Endothelial cell of hepatic sinusoid (primary cell): ENCODE measurements at regions not wholly inside any gene's neighbourhood (a gene's known extent, or its start where the extent isn't known, plus 50 kb on each side); places are given as distances from the start of the nearest gene placed in this dataset.

ENCODE experiments used
- in situ Hi-C: cut with HindIII; loops from 2 replicates; pipeline ENCODE4 v1.10.0; 2017; ENCODE audit warnings: low sequenced_read_pairs

- in situ Hi-C loops: loop anchor here (5.0 kb wide), 1 partner anchor 76 kb away; no protein-coding TSS in a partner anchor
These were observed 97.8 kb downstream of the RPS6KA4 start for GRCh38 chr11:64456509-64457320.

- in situ Hi-C loops: loop anchor here (5.0 kb wide), 1 partner anchor 75 kb away; no protein-coding TSS in a partner anchor
These were observed 98.2 kb upstream of the SLC22A11 start for GRCh38 chr11:64457416-64458010.

- in situ Hi-C loops: loop anchor here (5.0 kb wide), 1 partner anchor 73 kb away; no protein-coding TSS in a partner anchor
These were observed 96.7 kb upstream of the SLC22A11 start for GRCh38 chr11:64458997-64459396.

GRCh38 chr11:64459609-64460008, 96.1 kb upstream of the SLC22A11 start:
- in situ Hi-C loops: loop anchor here (5.0 kb wide), 1 partner anchor 73 kb away; no protein-coding TSS in a partner anchor

GRCh38 chr11:64461081-64461480, 94.7 kb upstream of the SLC22A11 start:
- in situ Hi-C loops: no loop called here

- in situ Hi-C loops: no loop called here
These were observed 89.5 kb upstream of the SLC22A11 start for GRCh38 chr11:64466115-64466718.

- in situ Hi-C loops: no loop called here
These were observed 86.5 kb upstream of the SLC22A11 start for GRCh38 chr11:64469288-64469687.

- in situ Hi-C loops: no loop called here
These were observed 82.9 kb upstream of the SLC22A11 start for GRCh38 chr11:64472593-64473455.

GRCh38 chr11:64474680-64475079, 81.1 kb upstream of the SLC22A11 start:
- in situ Hi-C loops: no loop called here

- in situ Hi-C loops: no loop called here
These were observed 80.6 kb upstream of the SLC22A11 start for GRCh38 chr11:64475145-64475544.

GRCh38 chr11:64476881-64477280, 78.9 kb upstream of the SLC22A11 start:
- in situ Hi-C loops: no loop called here

GRCh38 chr11:64477675-64478074, 78.1 kb upstream of the SLC22A11 start:
- in situ Hi-C loops: no loop called here

GRCh38 chr11:64482588-64482987, 73.2 kb upstream of the SLC22A11 start:
- in situ Hi-C loops: no loop called here

GRCh38 chr11:64484191-64485022, 71.3 kb upstream of the SLC22A11 start:
- in situ Hi-C loops: no loop called here

GRCh38 chr11:64485074-64485473, 70.7 kb upstream of the SLC22A11 start:
- in situ Hi-C loops: no loop called here

- in situ Hi-C loops: no loop called here
These were observed 65.8 kb upstream of the SLC22A11 start for GRCh38 chr11:64489831-64490441.

- in situ Hi-C loops: no loop called here
These were observed 65.1 kb upstream of the SLC22A11 start for GRCh38 chr11:64490562-64491216.

- in situ Hi-C loops: no loop called here
These were observed 63.2 kb upstream of the SLC22A11 start for GRCh38 chr11:64492561-64492960.

- in situ Hi-C loops: no loop called here
These were observed 57.6 kb upstream of the SLC22A11 start for GRCh38 chr11:64498136-64498535.
